RWPE1 (cell line): ENCODE measurements at regions not wholly inside any gene's neighbourhood (a gene's known extent, or its start where the extent isn't known, plus 50 kb on each side); places are given as distances from the start of the nearest gene placed in this dataset.

ENCODE experiments used
- CTCF ChIA-PET: fragments of 350-600 bp; sonication (Branson Sonifier 250); formaldehyde crosslinking; extraction: SDS; loops from one replicate; lab custom pipeline; 2021; lab: Yijun Ruan, JAX
- POLR2A ChIA-PET: fragments of 400-600 bp; formaldehyde crosslinking; extraction: SDS; loops from one replicate; lab custom pipeline; 2020; ENCODE audit warnings: antibody characterized with exemption; ENCODE audit not compliant: low non-redundant PET; lab: Yijun Ruan, JAX
- DNase-seq: peaks from one replicate; pipeline ENCODE4 v3.0.0; 2012; ENCODE audit warnings: low spot score
- H3K27ac ChIP-seq: fragments of 450-650 bp; 2 replicates; pipeline ENCODE4 v1.5.1; 2017
- CTCF ChIP-seq: fragments of 450-650 bp; conservative IDR thresholded peaks from 2 replicates; pipeline ENCODE4 v1.5.1; 2017; ENCODE audit warnings: low read depth, mild to moderate bottlenecking

- peak; percentile 25 for DNase-seq
- POLR2A ChIA-PET, result no interaction called here
- CTCF ChIA-PET, result interaction anchor here (0.7 kb wide), 1 partner anchor 95 kb away, joined by 3 read pairs; no protein-coding TSS in a partner anchor
- TF ChIP-seq CTCF, result peak; percentile 77
- H3K27ac ChIP-seq, result no peak overlapping the region
Observed at GRCh38 chr18:67199993-67200617, 316.4 kb downstream of the DSEL start.

- TF ChIP-seq CTCF, result no peak
- H3K27ac ChIP-seq, result no peak overlapping the region
- no peak for DNase-seq
- ChIA-PET CTCF (interaction anchor here (0.6 kb wide), 1 partner anchor 876 kb away, joined by 5 read pairs; no protein-coding TSS in a partner anchor), POLR2A (no interaction called here)
Observed at GRCh38 chr18:67194886-67195285, 321.6 kb downstream of the DSEL start.

- no peak for DNase-seq
- POLR2A ChIA-PET, result no interaction called here
- no peak for TF ChIP-seq CTCF
- CTCF ChIA-PET, result no interaction called here
- no peak overlapping the region for H3K27ac ChIP-seq
Observed at GRCh38 chr18:67192535-67192934, 324.0 kb downstream of the DSEL start.

- no peak for DNase-seq
- no peak overlapping the region for H3K27ac ChIP-seq
- ChIA-PET CTCF (no interaction called here), POLR2A (no interaction called here)
- no peak for TF ChIP-seq CTCF
Observed at GRCh38 chr18:67183398-67183797, 333.1 kb downstream of the DSEL start.

GRCh38 chr18:67179726-67180125 is 336.8 kb downstream of the DSEL start:
- H3K27ac ChIP-seq, result no peak overlapping the region
- ChIA-PET CTCF (no interaction called here), POLR2A (no interaction called here)
- no peak for TF ChIP-seq CTCF
- no peak for DNase-seq

GRCh38 chr18:67159662-67160061 is 356.9 kb downstream of the DSEL start:
- TF ChIP-seq CTCF, result no peak
- H3K27ac ChIP-seq, result no peak overlapping the region
- no peak for DNase-seq
- ChIA-PET CTCF (interaction anchor here (0.7 kb wide), 1 partner anchor 34 kb away, joined by 7 read pairs; no protein-coding TSS in a partner anchor), POLR2A (no interaction called here)
